Vagina (tissue), 2 donors: ENCODE measurements at regions not wholly inside any gene's neighbourhood (a gene's known extent, or its start where the extent isn't known, plus 50 kb on each side); places are given as distances from the start of the nearest gene placed in this dataset.

ENCODE experiments used
- CTCF ChIP-seq, 3 experiments: fragments of 450-650 bp in 2 of 3; fragments of 200-600 bp in 1 of 3; sonication (generic) in 1 of 3; IDR thresholded peaks; one replicate each; pipeline ENCODE4 v1.5.1; 2017 to 2019; ENCODE audit warnings: antibody characterized with exemption in 3 of 3, mild to moderate bottlenecking in 2 of 3, moderate library complexity in 2 of 3
- POLR2A ChIP-seq, 2 donors: fragments of 450-650 bp; IDR thresholded peaks; one replicate each; pipeline ENCODE4 v1.6.1; 2017; ENCODE audit warnings: antibody characterized with exemption in 2 of 2, mild to moderate bottlenecking in 2 of 2, moderate library complexity in 2 of 2
- POLR2AphosphoS5 ChIP-seq, 2 donors: sonication (generic); formaldehyde crosslinking; IDR thresholded peaks; one replicate each; pipeline ENCODE4 v1.9.0; 2017; ENCODE audit warnings: antibody characterized with exemption in 2 of 2, mild to moderate bottlenecking in 2 of 2, low read depth in 1 of 2; ENCODE audit not compliant: insufficient read depth in 1 of 2

- no peak for TF ChIP-seq CTCF (IDR thresholded peaks at IDR 0.05)
- no peak for TF ChIP-seq POLR2AphosphoS5 (IDR thresholded peaks at IDR 0.05; ENCODE audit: insufficient read depth in 1 of 2, low read depth in 1 of 2)
- TF ChIP-seq POLR2A (IDR thresholded peaks at IDR 0.05), result no peak
These were observed 239.7 kb upstream of the KCNK2 start for GRCh38 chr1:214842856-214843255.
